D721Med (cell line): ENCODE measurements at regions not wholly inside any gene's neighbourhood (a gene's known extent, or its start where the extent isn't known, plus 50 kb on each side); places are given as distances from the start of the nearest gene placed in this dataset.

Experiments
- DNase-seq: peaks from one replicate; pipeline ENCODE4 v3.0.0; 2011; ENCODE audit warnings: low spot score; ENCODE audit not compliant: insufficient read length
- FAIRE-seq: peaks from 2 replicates; lab custom pipeline; 2011; peaks lifted over from hg19 to GRCh38; lab: Jason Lieb, UNC
- TF ChIP-seq, protein P1 (sequence below): IDR thresholded peaks from 2 replicates; pipeline ENCODE4 v1.5.1; 2012; ENCODE audit warnings: mild to moderate bottlenecking, control low read depth; ENCODE audit not compliant: insufficient read depth; ENCODE audit errors: missing control alignments

DNA sequence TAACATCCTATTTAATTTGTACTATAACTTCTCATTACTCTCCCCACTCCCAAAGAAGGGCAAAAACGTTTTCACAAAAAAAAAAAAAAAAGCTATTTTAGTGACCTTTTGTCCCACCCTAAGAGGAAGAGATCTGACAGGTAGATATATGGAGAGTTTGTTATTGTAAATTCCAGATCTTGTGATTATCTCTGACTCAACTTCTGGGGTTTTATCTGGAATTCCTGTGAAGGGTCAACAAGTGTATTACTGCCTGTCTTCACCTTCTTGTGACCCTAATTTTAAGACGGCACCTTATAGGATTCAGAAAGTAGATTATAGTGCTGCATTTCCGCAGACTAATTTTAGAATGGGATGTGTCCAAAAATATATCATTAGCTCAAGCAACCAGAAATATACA, 205.9 kb upstream of the CDIN1 start:
- DNase-seq = no peak
- FAIRE-seq = no peak
- TF ChIP-seq, protein P1, sequence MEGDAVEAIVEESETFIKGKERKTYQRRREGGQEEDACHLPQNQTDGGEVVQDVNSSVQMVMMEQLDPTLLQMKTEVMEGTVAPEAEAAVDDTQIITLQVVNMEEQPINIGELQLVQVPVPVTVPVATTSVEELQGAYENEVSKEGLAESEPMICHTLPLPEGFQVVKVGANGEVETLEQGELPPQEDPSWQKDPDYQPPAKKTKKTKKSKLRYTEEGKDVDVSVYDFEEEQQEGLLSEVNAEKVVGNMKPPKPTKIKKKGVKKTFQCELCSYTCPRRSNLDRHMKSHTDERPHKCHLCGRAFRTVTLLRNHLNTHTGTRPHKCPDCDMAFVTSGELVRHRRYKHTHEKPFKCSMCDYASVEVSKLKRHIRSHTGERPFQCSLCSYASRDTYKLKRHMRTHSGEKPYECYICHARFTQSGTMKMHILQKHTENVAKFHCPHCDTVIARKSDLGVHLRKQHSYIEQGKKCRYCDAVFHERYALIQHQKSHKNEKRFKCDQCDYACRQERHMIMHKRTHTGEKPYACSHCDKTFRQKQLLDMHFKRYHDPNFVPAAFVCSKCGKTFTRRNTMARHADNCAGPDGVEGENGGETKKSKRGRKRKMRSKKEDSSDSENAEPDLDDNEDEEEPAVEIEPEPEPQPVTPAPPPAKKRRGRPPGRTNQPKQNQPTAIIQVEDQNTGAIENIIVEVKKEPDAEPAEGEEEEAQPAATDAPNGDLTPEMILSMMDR = no peak

DNA sequence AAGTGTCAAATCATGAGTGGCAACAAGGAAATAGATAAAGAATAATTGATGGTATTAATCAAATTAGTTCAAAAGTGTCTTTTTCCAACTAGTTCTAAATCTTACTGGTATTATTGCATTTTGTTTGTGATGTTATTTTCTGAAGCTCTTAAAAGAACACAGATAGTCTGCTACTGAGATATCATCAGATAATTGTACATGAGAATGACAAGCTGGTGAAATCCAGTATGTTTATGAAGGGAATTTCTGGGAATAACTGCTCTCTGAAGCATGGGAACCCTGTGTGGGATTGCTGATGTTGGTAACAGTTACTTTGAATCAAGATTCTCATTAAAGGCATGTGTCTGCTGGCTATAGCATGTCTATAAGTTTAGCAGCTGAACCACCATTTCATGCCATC, 190.3 kb upstream of the CDIN1 start:
- FAIRE-seq (no peak), DNase-seq (no peak)
- TF ChIP-seq, protein P1 = no peak

DNA sequence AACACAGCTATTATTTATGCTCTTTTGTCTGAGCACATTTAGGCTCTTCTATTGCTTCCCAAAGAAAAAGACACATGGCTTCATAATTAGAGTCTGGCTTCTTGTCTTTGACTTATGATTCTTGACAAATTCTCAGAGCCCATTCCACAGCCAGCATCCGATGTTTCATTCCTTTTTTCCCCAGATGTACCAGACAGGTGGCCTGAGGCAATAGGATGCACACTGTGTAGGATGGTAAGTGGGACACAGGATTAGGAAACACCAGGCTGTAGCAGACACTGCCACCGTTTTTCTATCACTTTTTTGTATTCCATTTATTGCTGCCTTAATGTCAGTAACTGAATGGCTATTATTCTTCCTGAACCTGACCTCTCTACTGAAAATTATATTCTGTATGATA, 188.9 kb upstream of the CDIN1 start:
- no peak for FAIRE-seq
- DNase-seq = no peak
- TF ChIP-seq, protein P1 = no peak

DNA sequence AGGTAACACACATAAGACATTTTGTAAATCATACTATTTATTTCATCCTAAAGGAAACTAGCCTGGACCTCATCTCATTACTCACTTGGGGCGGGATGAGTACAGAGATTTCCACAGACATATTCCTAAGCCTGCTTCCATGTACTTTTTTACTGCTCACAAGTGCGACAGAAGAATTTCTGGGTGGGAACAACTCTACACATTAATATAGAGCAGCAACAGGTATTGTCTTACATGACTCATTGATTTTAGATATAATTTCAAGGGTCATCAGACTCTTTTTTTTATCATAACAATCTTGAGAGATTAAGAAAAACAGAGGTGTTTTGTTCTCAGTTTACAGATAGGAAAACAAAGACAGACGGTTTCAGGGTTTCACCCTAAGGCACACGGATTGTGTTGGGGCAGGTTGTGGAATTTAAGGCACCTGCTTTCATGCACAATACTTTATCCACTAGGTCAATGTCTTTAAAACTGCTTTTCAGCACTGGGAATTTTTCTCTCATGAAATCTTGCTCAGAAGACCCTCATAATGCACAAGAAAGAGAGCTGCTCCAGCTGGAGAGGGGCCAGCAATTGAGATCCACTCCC, 186.7 kb upstream of the CDIN1 start:
- TF ChIP-seq, protein P1 = no peak
- no peak for DNase-seq
- no peak for FAIRE-seq

DNA sequence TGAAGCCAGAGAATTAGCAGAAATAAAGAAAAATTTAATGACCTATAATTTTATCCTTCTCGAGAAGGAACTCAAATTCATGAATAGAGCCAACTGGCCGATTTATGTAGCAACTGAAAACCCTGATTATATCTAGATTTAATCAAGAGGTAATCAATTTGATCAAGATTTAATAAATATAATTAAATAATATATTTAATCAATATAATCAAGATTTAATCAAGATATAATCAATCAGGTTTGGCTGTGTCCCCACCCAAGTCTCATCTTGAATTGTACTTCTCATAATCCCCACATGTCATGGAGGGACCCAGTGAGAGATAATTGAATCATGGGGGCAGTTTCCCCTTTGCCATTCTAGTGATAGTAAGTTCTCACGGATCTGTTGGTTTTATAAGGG, 181.2 kb upstream of the CDIN1 start:
- TF ChIP-seq, protein P1 = no peak
- FAIRE-seq = no peak

DNA sequence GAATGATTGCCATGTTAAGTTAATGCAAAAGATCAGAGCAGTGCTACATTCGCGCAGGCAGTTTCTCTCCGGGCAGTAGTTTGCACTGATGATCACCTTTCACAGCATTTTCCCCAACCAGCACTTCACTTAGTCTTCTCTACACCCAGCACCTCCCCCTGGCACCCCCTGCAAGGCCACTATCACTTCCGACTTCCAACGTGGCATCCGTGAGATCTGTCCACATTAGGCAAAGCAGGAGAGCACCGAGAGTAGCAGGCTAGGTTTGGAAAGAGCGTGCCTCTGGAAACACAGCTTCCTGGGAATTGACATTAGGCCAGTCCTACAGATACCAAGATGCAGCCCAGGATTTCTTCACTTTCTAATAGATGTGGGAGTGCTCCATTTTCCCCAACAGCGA, 180.2 kb upstream of the CDIN1 start:
- TF ChIP-seq, protein P1 = no peak
- FAIRE-seq (no peak), DNase-seq (no peak)

More for the DNA sequence above, 181.2 kb upstream of the CDIN1 start:
- DNase-seq = no peak

DNA sequence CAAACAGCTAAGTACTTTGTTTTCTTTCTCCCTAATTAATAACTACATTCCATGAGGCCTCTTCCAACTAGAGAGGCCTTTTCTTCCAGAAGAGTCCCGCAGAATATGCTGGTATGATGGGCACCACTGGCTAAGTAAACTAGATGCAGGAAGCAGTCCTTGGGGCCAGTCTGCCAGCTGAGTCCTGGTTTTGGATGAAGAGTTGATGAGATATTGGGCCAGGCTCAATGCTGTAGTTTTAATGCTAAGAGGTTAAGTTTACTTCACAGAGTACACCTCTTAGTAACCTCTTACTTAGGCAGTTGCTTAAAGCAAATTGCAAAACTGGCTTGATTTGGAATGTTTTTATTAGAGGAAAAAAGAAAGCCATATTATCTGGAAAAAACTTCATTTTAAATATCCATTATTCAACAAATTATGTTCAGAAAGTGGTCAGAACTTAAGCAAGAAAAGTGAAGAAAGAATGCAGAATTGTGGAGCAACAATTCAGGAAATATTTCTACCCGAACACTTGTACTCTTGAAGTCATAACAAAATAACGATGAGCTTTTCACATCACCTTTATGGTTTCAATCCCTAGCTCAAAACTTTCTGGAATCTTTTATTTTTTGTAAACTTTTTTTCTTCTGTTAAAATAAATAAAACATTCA, 178.4 kb upstream of the CDIN1 start:
- no peak for DNase-seq
- TF ChIP-seq, protein P1 = no peak
- no peak for FAIRE-seq
